Astrocyte (in vitro differentiated cells and primary cell): ENCODE measurements at regions not wholly inside any gene's neighbourhood (a gene's known extent, or its start where the extent isn't known, plus 50 kb on each side); places are given as distances from the start of the nearest gene placed in this dataset.

ENCODE experiments used
- DNase-seq: peaks from one replicate; pipeline ENCODE4 v3.0.0-alpha.2; 2010; ENCODE audit warnings: low read depth
- FAIRE-seq: peaks from 2 replicates; lab custom pipeline; 2011; peaks lifted over from hg19 to GRCh38; lab: Jason Lieb, UNC
- H2AFZ ChIP-seq: 2 replicates; pipeline ENCODE4 v1.6.0; 2012; ENCODE audit warnings: low read depth, low read length, inconsistent platforms
- H3K27ac ChIP-seq: 2 replicates; pipeline ENCODE4 v1.5.1; 2011; ENCODE audit warnings: low read depth, low read length, inconsistent platforms
- H3K27me3 ChIP-seq: 2 replicates; pipeline ENCODE4 v1.6.0; 2011; ENCODE audit warnings: low read length, inconsistent platforms; ENCODE audit not compliant: insufficient read depth
- H3K36me3 ChIP-seq: 2 replicates; pipeline ENCODE4 v1.5.1; 2011; ENCODE audit warnings: low read length, inconsistent platforms; ENCODE audit not compliant: insufficient read depth
- H3K4me1 ChIP-seq: 2 replicates; pipeline ENCODE4 v1.5.1; 2011; ENCODE audit warnings: low read length, inconsistent platforms; ENCODE audit not compliant: insufficient read depth
- H3K4me2 ChIP-seq: 2 replicates; pipeline ENCODE4 v1.6.0; 2012; ENCODE audit warnings: low read length, inconsistent platforms
- H3K4me3 ChIP-seq: 2 replicates; pipeline ENCODE4 v1.5.1; 2011; ENCODE audit warnings: low read depth, mild to moderate bottlenecking, low read length, inconsistent platforms; ENCODE audit not compliant: insufficient read depth
- H3K79me2 ChIP-seq: 2 replicates; pipeline ENCODE4 v1.6.0; 2012; ENCODE audit warnings: mild to moderate bottlenecking, low read length, inconsistent platforms; ENCODE audit not compliant: insufficient read depth
- H3K9ac ChIP-seq: 2 replicates; pipeline ENCODE4 v1.6.0; 2012; ENCODE audit warnings: mild to moderate bottlenecking, low read length, inconsistent platforms
- H3K9me3 ChIP-seq: 2 replicates; pipeline ENCODE4 v1.5.1; 2012; ENCODE audit warnings: low read depth, mild to moderate bottlenecking, low read length, inconsistent platforms; ENCODE audit not compliant: insufficient read depth
- H4K20me1 ChIP-seq: 2 replicates; pipeline ENCODE4 v1.6.0; 2012; ENCODE audit warnings: low read length, inconsistent platforms; ENCODE audit not compliant: insufficient read depth
- H3K27ac Mint-ChIP-seq: one replicate; pipeline ENCODE4 v1.8.0; 2021; ENCODE audit warnings: mild to moderate bottlenecking, mixed read lengths; ENCODE audit not compliant: unreplicated experiment
- H3K27me3 Mint-ChIP-seq: one replicate; pipeline ENCODE4 v1.8.0; 2021; ENCODE audit warnings: low read depth, mixed read lengths; ENCODE audit not compliant: unreplicated experiment
- H3K36me3 Mint-ChIP-seq: one replicate; pipeline ENCODE4 v1.8.0; 2021; ENCODE audit warnings: low read depth, mixed read lengths; ENCODE audit not compliant: unreplicated experiment
- H3K4me1 Mint-ChIP-seq: one replicate; pipeline ENCODE4 v1.8.0; 2021; ENCODE audit warnings: low read depth, mixed read lengths; ENCODE audit not compliant: unreplicated experiment
- H3K4me3 Mint-ChIP-seq: one replicate; pipeline ENCODE4 v1.8.0; 2021; ENCODE audit warnings: mild to moderate bottlenecking, moderate library complexity, mixed read lengths; ENCODE audit not compliant: unreplicated experiment
- H3K9me3 Mint-ChIP-seq: one replicate; pipeline ENCODE4 v1.8.0; 2021; ENCODE audit warnings: mild to moderate bottlenecking, mixed read lengths; ENCODE audit not compliant: unreplicated experiment
- EZH2 ChIP-seq: IDR thresholded peaks from 2 replicates; pipeline ENCODE4 v1.6.1; 2012; ENCODE audit warnings: mild to moderate bottlenecking, low read length, inconsistent platforms; ENCODE audit not compliant: insufficient read depth
- TF ChIP-seq, protein P1 (sequence below): IDR thresholded peaks from 2 replicates; pipeline ENCODE4 v1.5.1; 2011; ENCODE audit warnings: low read depth, mild to moderate bottlenecking, inconsistent platforms, low read length, moderate library complexity; ENCODE audit not compliant: insufficient read depth

DNA sequence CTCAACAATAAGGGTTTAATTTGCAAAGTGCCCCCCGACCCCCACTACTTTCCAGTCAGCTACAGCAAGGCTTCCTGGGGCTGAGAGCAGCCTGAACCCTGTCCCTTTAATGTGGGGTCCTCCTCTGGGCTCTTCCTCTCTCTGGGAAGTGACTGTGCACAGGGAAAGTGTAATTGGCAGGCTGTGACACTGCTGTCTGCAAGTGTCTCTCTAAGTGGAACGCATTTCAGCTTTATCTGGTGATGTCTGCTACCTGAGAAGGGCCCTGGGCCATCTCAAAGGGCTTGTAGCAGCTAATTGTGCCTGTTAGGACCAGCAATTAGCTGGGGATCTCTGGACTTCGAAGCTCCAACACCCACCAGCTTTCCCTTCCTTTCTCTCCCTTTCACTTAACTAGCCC, 406.6 kb downstream of the TSHZ3 start:
- no peak overlapping the region for H3K4me2 ChIP-seq
- no peak overlapping the region for H3K4me3 ChIP-seq
- Mint-ChIP-seq H3K36me3 (no peaks in the 10 kb centered on the region), H3K27me3 (peaks cover 27% of the 10 kb centered on the region), H3K4me3 (no peak overlapping the region), H3K4me1 (no peaks in the 10 kb centered on the region), H3K27ac (no peak overlapping the region), H3K9me3 (no peaks in the 10 kb centered on the region)
- H3K27ac ChIP-seq: no peak overlapping the region
- H4K20me1 ChIP-seq: no peaks in the 10 kb centered on the region
- H3K36me3 ChIP-seq: no peaks in the 10 kb centered on the region
- no peak for DNase-seq
- TF ChIP-seq EZH2: no peak
- TF ChIP-seq, protein P1, sequence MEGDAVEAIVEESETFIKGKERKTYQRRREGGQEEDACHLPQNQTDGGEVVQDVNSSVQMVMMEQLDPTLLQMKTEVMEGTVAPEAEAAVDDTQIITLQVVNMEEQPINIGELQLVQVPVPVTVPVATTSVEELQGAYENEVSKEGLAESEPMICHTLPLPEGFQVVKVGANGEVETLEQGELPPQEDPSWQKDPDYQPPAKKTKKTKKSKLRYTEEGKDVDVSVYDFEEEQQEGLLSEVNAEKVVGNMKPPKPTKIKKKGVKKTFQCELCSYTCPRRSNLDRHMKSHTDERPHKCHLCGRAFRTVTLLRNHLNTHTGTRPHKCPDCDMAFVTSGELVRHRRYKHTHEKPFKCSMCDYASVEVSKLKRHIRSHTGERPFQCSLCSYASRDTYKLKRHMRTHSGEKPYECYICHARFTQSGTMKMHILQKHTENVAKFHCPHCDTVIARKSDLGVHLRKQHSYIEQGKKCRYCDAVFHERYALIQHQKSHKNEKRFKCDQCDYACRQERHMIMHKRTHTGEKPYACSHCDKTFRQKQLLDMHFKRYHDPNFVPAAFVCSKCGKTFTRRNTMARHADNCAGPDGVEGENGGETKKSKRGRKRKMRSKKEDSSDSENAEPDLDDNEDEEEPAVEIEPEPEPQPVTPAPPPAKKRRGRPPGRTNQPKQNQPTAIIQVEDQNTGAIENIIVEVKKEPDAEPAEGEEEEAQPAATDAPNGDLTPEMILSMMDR: no peak
- no peaks in the 10 kb centered on the region for H3K27me3 ChIP-seq
- no peak overlapping the region for H3K9ac ChIP-seq
- peaks cover 5% of the 10 kb centered on the region for H3K9me3 ChIP-seq
- H2AFZ ChIP-seq: no peak overlapping the region
- no peaks in the 10 kb centered on the region for H3K79me2 ChIP-seq
- FAIRE-seq: no peak
- H3K4me1 ChIP-seq: no peaks in the 10 kb centered on the region

- no peak overlapping the region for H3K27ac Mint-ChIP-seq
- H3K9me3 Mint-ChIP-seq: no peaks in the 10 kb centered on the region
- no peaks in the 10 kb centered on the region for H3K36me3 Mint-ChIP-seq
- Histone ChIP-seq H3K4me3 (no peak overlapping the region), H3K9me3 (peaks cover 5% of the 10 kb centered on the region), H3K36me3 (no peaks in the 10 kb centered on the region), H3K9ac (no peak overlapping the region), H3K27me3 (no peaks in the 10 kb centered on the region), H3K4me2 (no peak overlapping the region), H4K20me1 (no peaks in the 10 kb centered on the region), H3K27ac (no peak overlapping the region), H3K4me1 (no peaks in the 10 kb centered on the region), H2AFZ (no peak overlapping the region), H3K79me2 (no peaks in the 10 kb centered on the region)
- H3K27me3 Mint-ChIP-seq: peaks cover 27% of the 10 kb centered on the region
- DNase-seq (no peak), FAIRE-seq (no peak)
- H3K4me1 Mint-ChIP-seq: no peaks in the 10 kb centered on the region
- H3K4me3 Mint-ChIP-seq: no peak overlapping the region
- TF ChIP-seq EZH2: no peak
- TF ChIP-seq, protein P1: no peak
Observed at GRCh38 chr19:30941591-30941990, 407.6 kb downstream of the TSHZ3 start.

- FAIRE-seq (no peak), DNase-seq (no peak)
- no peaks in the 10 kb centered on the region for H3K36me3 ChIP-seq
- TF ChIP-seq, protein P1: no peak
- TF ChIP-seq EZH2: no peak
- Mint-ChIP-seq H3K4me1 (no peaks in the 10 kb centered on the region), H3K27ac (no peak overlapping the region), H3K36me3 (no peaks in the 10 kb centered on the region), H3K4me3 (no peak overlapping the region), H3K9me3 (no peaks in the 10 kb centered on the region), H3K27me3 (peaks cover 22% of the 10 kb centered on the region)
- H3K4me2 ChIP-seq: no peak overlapping the region
- no peaks in the 10 kb centered on the region for H3K79me2 ChIP-seq
- H4K20me1 ChIP-seq: no peaks in the 10 kb centered on the region
- H2AFZ ChIP-seq: no peak overlapping the region
- H3K4me1 ChIP-seq: no peaks in the 10 kb centered on the region
- H3K27me3 ChIP-seq: no peaks in the 10 kb centered on the region
- H3K4me3 ChIP-seq: no peak overlapping the region
- H3K9ac ChIP-seq: no peak overlapping the region
- no peak overlapping the region for H3K27ac ChIP-seq
- H3K9me3 ChIP-seq: no peaks in the 10 kb centered on the region
Observed at GRCh38 chr19:30936276-30936675, 413.0 kb downstream of the TSHZ3 start.
